BE2C (cell line): ENCODE measurements at regions not wholly inside any gene's neighbourhood (a gene's known extent, or its start where the extent isn't known, plus 50 kb on each side); places are given as distances from the start of the nearest gene placed in this dataset.

Experiments
- DNase-seq: peaks from one replicate; pipeline ENCODE4 v3.0.0-alpha.2; 2020
- H3K27me3 ChIP-seq: fragments of 250-450 bp; sonication (Bioruptor Pico); 2 replicates; pipeline ENCODE4 v1.5.1; 2020; ENCODE audit warnings: mild to moderate bottlenecking
- H3K36me3 ChIP-seq: fragments of 250-450 bp; sonication (Bioruptor Pico); 2 replicates; pipeline ENCODE4 v1.5.1; 2020; ENCODE audit warnings: mild to moderate bottlenecking
- H3K4me1 ChIP-seq: fragments of 250-450 bp; sonication (Bioruptor Pico); 2 replicates; pipeline ENCODE4 v1.5.1; 2020
- H3K4me3 ChIP-seq: 2 replicates; pipeline ENCODE4 v1.5.1; 2011; ENCODE audit warnings: low read depth, low read length
- H3K9me3 ChIP-seq: fragments of 250-450 bp; sonication (Bioruptor Pico); 2 replicates; pipeline ENCODE4 v1.5.1; 2020
- CTCF ChIP-seq: IDR thresholded peaks from 2 replicates; pipeline ENCODE4 v1.5.1; 2012; ENCODE audit warnings: mild to moderate bottlenecking, low read depth, low read length

DNA sequence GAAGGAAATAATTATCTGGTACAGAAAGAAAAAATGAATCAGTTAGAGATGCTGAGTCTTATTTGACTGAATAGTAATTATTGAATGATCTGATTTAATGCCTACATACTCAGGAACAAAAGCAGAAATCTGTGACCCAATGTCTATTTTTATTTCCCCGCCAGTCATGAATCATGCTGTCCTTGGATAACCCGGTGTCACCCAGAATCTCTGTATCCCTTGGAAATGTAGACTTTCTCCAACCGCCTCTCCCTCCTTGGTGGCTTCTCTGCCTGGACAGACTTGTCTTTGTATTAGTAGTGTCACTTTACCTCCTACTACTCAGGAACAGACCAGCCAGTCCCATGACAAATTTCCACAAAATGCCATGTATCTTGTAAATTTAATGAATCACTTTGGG lies 173.3 kb upstream of the PDGFD start:
- no peak for DNase-seq
- H3K36me3 ChIP-seq: no peaks in the 10 kb centered on the region
- no peaks in the 10 kb centered on the region for H3K9me3 ChIP-seq
- no peaks in the 10 kb centered on the region for H3K4me1 ChIP-seq
- no peaks in the 10 kb centered on the region for H3K27me3 ChIP-seq
- no peak overlapping the region for H3K4me3 ChIP-seq
- TF ChIP-seq CTCF: no peak

DNA sequence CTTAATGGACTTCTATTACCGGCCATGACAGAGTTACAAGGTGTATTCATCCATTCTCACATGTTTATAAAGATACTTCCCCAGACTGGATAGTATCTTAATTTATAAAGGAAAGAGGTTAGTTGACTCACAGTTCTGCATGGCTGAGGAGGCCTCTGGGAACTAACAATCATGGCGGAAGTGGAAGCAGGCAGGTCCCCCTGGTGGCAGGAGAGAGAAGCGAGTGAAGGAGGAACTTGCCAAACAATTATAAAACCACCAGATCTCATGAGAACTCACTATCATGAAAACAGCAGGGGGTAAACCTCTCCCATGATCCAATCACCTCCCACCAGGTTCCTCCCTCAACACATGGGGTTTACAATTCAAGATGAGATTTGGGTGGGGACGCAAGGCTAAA lies 170.0 kb upstream of the PDGFD start:
- Histone ChIP-seq H3K36me3 (no peaks in the 10 kb centered on the region), H3K9me3 (no peaks in the 10 kb centered on the region), H3K27me3 (no peaks in the 10 kb centered on the region), H3K4me3 (no peak overlapping the region), H3K4me1 (peaks cover 3% of the 10 kb centered on the region)
- DNase-seq: peak; percentile 53
- TF ChIP-seq CTCF: peak; percentile 65

DNA sequence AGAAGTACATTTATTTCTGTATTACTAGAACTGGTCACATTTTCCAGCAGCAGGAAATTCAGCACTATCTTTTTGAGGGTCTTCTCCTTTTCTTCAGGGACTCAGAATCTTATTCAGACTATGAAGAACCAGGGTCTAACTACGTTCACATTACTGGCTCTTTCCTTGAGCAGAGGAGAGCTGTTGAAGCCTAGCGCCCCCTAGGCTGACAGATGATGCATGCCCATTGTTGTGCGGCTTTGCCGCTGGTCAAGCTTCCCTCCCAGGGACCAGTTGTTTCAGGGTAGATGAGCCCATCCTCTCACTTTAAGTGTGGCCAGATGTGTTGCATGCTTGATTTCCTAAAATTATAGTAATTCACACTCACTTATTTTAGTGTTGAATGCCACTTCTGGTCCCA lies 168.2 kb upstream of the PDGFD start:
- TF ChIP-seq CTCF: peak; percentile 77
- Histone ChIP-seq H3K9me3 (no peaks in the 10 kb centered on the region), H3K27me3 (no peaks in the 10 kb centered on the region), H3K36me3 (no peaks in the 10 kb centered on the region), H3K4me1 (peaks cover 21% of the 10 kb centered on the region), H3K4me3 (no peak overlapping the region)
- peak; percentile 49 for DNase-seq

DNA sequence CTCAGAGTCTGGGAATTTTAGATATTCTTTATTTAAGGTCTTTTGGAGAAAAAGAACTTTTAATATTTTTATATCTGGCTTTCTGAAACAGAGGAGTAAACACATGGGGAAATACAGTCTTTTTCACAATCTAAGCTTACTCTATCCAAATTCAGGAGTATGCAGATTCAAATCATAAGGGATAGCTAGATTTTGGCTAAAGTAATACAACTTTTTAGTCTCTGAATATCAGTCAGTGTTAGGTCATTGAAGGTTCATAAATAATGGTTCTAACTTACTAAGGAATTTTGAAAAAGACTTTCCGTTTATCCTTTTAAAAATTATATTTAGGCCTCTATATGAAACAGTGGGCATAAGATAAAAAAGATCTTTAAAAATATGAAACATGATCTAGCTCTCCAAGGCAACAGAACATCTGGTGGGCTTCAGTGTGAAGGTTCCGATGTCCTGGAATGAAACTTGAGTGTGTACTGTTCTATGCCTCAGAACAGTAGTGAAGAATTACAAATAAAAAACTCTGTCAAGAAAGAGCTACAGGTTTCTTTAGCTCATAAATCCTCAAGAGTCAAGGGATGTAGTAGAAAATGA lies 165.2 kb upstream of the PDGFD start:
- Histone ChIP-seq H3K4me3 (no peak overlapping the region), H3K4me1 (peaks cover 21% of the 10 kb centered on the region), H3K9me3 (no peaks in the 10 kb centered on the region), H3K27me3 (no peaks in the 10 kb centered on the region), H3K36me3 (no peaks in the 10 kb centered on the region)
- no peak for TF ChIP-seq CTCF
- no peak for DNase-seq

- Histone ChIP-seq H3K9me3 (no peaks in the 10 kb centered on the region), H3K27me3 (no peaks in the 10 kb centered on the region), H3K36me3 (no peaks in the 10 kb centered on the region), H3K4me3 (peak overlapping the region; percentile 14), H3K4me1 (peaks cover 21% of the 10 kb centered on the region)
- DNase-seq: peak; percentile 28
- no peak for TF ChIP-seq CTCF
Measured at GRCh38 chr11:104328512-104328907, 164.6 kb upstream of the PDGFD start.

DNA sequence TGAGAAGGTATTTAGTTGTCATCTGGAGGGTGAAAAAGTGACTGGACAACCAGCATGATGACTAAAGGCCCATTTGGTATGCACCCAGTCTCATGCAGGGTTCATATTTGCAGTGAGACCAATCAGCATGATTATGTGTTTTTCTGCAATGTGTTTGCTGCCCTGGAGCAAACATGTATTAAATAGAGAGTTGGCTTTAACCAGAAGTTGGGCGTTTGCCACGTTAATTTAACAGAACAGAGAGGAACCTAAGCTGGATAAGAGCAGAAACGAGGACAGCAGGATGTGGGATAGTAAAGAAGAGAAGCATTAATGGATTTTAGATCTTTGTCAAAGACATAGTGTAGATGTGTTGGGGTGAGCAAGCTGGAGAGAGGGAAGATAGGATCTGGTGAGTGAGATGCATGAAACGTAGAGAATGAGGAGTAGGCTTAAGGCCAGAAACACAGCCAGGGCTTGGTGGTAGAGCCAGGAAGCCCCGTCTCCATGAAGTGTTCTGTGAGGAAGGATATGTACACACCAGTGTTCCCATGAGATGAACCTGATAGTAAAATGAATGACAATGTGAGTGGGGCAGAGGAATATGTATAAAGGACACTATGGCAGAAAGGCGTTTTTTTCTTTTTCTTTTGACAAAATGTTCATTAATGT lies 164.0 kb upstream of the PDGFD start:
- H3K4me3 ChIP-seq: peak overlapping the region; percentile 14
- no peak for TF ChIP-seq CTCF
- peaks cover 21% of the 10 kb centered on the region for H3K4me1 ChIP-seq
- no peaks in the 10 kb centered on the region for H3K36me3 ChIP-seq
- H3K27me3 ChIP-seq: no peaks in the 10 kb centered on the region
- H3K9me3 ChIP-seq: no peaks in the 10 kb centered on the region
- DNase-seq: peak; percentile 67
